Stimulated activated CD8-positive, alpha-beta memory T cell treated with anti-CD3 and anti-CD28 coated beads, Interleukin-15, amount 100 ng/mL, for 1 hour (primary cell): ENCODE measurements at regions not wholly inside any gene's neighbourhood (a gene's known extent, or its start where the extent isn't known, plus 50 kb on each side); places are given as distances from the start of the nearest gene placed in this dataset.

Experiments
- DNase-seq: peaks from one replicate; pipeline ENCODE4 v3.0.0-alpha.2; 2020; ENCODE audit warnings: low read depth

DNA sequence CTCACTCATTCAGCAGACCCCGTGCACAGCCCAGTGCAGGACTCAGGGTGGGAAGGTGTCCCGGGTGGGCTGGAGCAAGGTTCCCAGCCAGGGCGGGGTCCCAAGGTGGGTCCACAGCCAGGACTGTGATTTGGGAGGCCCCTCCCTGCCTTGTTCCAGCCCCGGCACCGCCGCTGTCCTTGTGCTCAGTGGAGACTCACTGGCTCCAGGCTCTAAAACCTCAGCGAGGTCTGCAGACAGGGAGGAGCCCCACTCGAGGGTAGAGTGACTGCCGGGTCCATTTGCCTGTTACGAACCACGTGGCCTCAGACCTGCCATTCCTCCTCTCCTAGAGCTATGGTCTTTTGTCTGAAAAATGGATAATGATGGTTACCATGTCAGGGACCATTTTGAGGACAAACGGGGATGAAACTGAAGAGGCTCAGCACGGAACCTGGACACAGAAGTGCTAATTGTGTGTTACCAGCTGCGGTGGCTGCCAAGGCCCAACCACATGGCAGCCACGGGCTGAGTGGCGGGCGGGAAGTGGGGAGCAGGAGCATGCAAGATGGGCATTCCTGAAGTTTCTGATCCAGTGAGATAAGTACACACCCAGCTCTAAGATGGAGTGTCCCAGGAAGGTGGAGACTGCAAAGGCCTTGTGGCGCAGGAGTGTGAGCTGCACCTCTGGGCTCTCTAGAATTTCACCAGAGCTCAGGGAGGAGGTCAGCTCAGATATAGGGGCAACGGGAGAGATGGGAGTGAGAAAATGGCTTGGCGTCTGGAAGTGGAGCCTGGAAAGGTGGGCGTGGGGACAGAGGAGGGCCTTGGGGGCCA, 317.6 kb downstream of the SEC14L1 start:
- no peak for DNase-seq

DNA sequence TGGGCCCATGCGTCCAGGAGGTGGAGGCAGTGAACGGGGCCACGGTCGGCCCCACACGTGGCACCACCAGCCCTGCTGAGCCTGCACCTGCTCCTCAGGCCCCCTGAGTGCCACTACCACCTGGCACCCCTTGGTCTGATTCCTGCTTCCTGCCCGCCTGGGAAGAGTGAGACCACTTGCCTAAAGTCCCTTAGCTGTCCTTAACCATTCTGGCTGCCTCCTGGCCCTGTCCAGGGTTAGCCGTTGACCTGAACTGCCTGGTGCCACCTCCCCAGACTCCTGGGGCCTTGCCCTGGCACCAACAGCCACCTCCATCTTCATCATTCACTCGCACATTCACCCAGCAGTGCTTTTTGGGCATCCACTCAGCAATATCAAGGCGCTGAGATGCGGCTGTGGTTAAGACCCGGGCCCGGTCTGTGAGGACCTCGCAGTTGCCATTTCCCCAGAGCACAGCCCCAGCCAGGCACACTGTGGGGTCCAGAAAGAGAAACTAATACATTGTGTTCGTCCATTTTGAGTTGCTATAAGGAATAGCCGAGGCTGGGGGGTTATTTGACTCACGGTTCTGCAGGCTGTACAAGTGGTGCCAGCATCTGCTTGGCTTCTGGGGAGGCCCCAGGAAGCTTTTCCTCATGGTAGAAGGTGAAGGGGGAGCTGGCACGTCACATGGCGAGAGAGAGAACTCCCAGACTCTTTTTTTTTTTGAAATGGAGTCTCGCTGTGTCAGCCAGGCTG, 318.4 kb downstream of the SEC14L1 start:
- no peak for DNase-seq

DNA sequence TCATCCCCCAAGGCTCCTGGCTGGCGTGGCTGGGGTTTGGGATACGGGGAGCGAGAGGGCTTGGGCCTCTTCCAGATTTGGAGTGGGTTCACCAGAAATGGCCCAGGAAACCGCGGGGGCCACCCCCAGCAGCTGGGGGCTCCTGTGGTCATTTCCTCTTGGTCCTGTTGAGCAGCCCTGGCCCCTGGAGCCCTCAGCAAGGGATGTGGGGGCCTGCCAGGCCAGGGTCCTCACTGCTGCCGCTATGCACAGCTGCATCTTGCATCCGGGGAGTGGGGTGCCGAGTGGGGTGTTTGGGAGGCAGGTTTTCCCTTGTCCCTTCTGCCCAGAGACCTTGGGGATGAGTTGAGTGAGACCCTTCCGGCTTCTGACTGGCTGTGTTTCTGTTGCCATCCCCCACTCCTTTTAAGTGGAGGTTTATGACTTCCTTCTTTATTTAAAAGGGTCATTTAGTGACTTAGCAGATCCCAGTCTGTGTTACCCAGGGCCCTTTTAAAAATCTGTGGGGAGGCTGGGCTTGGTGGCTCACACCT, 319.8 kb downstream of the SEC14L1 start:
- DNase-seq = no peak

DNA sequence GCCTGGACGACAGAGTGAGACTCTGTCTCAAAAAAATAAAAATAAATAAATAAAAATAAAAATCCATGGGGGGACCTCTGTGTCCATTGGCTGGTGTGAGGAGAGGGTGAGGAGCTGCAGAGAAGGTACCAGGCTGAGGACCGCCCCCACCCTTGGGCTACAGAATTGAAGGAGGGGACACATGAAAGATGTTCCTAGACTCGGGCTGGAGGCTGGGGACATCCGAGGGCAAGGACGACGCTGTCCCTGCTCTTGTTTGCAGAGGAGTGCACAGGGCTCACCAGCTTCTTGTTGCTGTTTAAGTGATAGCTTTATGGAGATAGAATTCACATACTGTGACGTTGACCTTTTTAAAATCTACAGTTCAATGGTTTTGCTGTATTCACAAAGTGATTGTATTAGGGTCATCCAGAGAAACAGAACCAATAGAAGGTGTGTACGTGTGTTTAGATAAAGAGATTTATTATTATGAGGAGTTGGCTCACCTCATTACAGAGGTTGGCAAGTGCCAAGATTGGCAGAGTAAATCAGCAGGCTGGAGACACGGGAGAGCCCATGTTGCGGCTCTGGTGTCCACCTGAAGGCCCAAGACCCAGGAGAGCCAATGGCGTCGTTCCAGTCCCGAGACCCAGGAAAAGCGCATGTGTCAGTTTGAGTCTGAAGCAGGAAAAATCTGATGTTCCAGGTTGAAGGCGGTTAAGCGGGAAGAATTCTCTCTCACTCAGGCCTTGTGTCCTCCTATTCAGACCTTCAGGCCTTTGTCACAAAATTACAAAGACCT, 320.7 kb downstream of the SEC14L1 start:
- no peak for DNase-seq

DNA sequence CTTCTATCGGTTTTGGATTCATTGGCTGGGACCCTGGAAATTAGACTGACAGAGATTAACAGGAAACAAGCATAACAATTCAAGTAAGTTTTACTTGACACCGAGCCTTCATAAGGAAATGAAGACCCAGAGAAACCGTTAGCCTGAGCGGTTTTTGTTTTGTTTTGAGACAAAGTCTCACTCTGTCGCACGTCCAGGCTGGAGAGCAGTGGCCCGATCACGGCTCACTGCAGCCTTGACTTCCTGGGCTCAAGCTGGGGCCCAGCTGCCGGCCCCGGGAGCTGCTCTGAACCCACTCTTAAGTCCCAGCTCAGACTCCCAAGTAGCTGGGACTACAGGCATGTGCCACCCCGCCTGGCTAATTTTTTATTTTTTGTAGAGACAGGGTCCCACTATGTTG, 321.3 kb downstream of the SEC14L1 start:
- DNase-seq = no peak

DNA sequence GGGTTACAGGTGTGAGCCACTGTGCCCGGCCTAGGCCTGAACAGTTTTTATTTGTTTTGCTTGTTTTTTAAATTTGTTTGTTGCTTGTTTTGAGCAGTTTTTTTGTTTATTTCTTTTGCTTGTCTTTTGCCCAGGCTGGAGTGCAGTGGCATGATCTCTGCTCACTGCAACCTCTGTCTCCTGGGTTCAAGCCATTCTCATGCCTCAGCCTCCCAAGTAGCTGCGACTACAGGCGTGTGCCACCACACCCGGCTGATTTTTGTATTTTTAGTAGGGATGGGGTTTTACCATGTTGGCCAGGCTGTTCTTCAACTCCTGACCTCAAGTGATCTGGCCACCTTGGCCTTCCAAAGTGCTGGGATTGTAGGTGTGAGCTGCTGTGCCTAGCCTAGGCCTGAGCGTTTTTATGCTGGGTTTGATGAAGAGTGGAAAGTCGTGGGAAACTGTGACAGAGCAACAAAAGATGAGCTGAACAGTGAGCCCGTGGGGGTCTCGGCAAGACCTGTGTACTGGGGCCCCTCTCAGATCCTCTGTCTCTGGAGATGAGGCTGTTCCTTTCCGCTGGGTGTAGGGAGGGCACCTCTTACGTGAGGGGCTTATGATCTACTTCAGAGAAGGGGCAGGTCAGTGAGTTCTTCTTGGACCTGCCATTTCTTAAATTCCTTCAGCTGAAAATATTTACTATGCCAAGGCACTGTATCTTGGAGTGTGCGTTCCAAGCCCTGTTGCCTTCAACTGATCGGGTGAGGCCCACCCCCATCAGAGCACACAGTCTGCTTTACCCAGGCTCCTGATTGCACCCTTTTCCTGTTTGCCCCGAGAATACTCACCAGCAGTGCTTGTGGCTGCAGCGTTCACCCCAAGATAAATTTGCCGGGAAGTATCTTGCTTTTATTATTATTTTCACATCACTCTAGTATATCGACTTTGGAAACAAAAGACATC, 322.1 kb downstream of the SEC14L1 start:
- DNase-seq = no peak

DNA sequence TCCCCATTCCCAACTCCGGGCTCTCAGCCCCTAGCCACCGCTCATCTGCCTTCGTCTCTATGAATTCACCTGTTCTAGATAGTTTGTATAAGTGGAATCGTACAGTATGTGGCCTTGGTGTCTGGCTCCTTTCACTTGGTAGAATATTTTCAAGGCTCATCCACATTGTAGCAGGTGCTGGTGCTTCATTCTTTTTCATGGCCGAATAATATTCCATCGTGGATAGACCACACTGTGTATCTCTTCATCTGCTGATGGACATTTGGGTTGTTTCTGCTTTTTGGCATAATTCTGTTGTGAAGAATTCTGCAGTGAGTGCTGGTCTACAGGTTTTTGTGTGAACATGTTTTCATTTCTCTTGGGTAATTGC, 324.2 kb downstream of the SEC14L1 start:
- DNase-seq = no peak

DNA sequence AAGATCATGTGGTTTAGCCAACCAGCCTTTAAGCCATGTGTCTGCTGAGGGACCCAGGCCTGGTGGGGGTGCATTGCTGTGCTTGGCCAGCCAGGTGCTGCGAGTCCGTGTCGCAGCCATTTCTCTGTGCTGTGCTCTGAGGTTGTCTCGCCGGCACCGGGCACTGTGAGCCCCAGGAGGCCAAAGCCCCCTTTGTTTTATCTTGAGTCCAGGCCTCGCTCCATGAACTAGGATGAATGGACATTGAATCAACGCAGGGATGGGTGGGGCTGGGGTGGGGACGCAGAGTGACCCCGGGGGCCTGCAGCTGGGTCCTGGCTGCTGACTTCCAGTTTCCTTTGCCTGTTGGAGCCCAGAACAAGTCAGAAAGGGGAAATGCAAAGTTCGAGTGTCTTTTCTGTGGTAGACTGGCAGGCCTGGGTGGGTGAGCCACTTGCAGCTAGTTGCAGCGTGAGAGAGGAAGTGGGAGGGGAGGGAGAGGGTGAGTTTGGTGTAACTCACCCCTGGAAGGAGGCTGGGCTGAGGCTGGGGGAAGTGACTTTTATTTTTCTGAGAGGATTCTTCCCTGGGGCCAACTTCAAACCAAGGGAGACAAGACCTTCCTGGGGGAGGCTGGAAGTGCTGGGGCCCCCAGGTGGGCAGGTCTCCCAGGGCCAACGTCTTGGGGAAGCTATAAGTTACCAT, 324.7 kb downstream of the SEC14L1 start:
- DNase-seq = no peak

DNA sequence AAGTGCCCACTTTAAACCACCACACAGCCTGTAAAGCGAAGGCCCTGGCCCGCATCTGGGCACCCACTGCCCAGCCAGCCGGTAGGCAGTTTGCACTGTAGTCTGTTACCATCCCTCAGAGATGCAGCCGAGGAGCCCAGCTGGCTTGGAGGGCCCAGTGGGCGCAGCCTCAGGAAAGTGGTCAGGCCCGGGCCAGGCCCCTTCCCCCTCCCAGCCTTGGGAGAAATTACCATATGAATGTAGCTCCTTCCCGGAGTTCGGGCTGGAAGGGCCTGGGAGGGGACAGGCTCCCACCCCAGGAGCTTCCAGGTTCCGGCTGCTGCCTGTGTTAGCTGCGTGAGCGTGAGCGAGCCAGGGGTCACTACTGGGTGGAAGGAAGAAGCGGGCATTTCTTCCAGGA, 325.4 kb downstream of the SEC14L1 start:
- no peak for DNase-seq

DNA sequence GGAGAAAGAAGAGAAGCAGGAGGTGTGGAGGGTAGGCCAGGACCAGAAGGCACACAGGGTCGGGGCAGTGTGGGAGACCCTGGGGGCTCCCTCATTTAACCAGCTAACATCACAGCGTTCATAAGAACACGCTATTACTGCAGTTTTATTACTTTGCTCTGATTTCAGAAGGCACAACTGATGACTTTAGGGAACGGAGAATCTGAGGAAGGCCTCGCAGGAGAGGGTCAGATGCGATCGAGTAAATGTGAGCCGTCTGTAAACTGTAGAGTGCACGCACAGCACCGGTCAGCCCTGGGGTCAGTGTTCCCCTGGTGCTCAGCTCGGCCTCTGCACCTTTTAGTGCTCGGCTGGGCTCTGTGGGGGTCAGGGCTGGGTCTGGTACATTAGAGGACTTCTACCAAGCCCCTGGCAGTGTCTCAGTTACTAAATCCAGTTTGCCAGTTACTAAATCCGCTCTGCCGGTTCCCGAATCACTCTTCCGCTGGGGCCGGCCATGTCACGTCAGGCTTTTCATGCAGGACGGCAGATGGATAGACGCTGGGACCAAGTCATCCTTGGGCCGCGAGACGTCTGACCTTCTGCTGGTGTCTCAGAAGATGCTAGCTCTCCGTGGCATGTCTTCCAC, 325.9 kb downstream of the SEC14L1 start:
- DNase-seq = no peak

DNA sequence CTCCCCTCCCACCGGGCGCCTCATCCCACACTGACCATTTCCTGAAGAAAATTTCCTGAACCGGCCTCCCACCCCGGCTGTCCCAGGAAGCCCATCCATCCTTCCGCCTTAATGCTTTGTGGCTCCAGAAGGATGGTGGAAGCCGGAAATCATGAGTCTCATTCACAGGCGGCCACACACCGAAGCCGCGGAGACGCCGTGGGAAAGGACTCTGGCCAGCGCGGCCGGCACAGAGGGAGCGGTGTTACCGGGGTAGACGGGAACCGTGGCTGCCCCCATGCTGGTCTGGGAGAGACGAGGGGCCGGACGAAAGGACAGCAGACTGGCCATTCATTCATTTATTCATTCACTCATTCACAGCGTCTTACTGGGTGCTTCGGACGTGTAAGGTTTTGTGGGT, 326.8 kb downstream of the SEC14L1 start:
- DNase-seq = no peak

DNA sequence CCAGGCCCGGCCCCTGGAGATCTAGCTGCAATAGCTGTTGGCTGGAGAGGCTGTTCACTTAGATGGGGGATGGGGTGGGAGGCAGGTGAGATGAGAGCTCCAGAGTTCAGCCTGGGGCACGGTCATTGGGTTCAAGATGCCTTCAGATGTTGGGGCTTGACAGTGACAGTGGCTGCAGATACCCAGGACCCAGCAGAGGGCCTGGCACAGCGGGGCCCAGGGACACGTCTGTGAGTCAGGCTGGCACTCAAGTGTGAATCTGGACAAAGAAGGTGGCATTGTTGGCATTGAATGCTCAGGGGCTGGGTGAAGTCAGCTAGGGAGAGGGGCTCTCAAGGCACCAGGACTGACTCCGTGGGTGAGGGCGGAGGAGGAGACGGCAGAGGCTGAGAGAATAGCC, 328.1 kb downstream of the SEC14L1 start:
- DNase-seq = no peak

DNA sequence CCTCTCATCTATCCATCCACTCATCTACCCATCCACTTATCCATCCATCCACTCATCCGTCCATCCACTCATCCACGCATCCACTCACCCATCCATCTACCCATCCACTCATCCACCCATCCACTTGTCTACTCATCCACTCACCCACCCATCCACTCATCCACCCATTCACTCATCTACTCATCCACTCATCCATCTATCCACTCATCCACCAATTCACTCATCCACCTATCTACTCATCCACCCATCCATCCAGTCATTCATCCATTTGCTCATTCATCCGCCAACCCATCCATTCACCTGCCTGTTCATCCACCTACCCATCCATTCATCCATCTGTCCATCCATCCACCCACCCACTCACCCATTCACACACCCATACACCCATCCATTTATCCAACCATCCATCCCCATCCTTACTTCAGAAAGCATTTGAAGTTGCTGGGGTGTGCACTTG, 329.6 kb downstream of the SEC14L1 start:
- no peak for DNase-seq

DNA sequence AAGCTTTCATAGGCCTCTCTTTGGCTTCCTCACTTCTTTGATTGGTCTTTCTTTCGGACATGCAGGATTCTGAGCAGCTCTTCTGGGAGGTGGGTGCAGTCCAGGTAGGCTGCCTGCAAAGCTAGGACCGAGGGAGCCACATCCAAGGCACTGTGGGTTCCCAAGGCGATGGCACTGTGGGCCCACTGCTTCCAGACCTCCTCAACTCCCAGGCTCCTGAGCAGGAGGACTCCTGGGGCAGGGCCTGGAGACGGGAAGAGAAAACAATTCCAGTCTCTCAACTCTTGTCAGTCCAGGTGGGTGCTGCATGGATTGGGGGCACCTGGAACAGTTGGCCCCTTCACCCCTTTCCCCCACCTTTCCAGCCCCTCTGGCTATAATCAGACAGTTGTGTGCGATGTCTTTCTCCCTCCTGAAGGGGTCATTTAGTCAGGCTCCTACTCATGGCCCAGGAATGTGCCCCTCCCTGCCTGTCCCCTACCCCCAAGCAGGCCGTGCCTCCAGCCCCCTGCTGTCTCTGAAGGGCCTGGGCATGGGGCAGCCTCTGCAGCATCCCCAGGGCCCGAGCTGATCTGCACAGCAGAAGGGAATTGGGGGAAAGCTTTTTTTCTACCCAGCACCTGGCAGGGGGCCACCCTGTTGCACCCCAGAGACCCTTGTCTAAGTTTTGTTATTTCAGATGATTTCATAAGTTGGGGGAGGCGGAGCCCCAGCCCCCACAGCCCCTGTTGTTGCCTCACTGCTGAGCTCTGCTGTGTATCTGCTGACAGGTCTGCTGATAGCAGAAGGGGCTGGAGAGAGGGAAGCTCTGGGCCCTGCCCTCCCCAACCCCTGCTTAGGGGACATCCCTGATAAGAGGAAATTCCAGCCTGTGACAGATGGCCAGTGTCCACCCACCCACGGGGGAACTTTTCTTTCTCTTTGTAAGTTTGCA, 330.3 kb downstream of the SEC14L1 start:
- no peak for DNase-seq

DNA sequence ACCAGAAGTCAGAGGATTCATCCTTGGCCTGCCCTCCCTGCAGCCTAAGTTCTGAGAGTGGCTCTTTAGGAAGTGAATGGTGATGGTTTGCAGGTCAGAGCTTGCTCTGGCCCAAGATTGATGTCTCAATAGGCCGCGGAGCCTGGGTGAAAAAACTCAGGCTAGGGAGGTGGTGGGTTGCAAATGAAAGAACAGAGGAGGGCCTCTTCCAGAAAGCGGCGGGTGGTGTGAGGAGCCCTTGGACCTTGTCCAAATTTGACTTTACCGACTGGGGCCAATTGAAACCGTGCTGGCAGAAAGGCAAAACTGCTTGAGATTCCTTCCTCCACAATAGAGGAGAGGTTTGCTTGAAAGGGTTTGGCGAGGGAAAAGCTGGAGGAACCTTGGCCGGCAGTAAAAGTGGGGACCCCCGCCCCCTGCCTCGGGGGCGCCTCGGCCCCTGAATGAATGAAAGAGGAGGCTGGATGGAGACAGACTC, 331.3 kb downstream of the SEC14L1 start:
- DNase-seq = no peak

DNA sequence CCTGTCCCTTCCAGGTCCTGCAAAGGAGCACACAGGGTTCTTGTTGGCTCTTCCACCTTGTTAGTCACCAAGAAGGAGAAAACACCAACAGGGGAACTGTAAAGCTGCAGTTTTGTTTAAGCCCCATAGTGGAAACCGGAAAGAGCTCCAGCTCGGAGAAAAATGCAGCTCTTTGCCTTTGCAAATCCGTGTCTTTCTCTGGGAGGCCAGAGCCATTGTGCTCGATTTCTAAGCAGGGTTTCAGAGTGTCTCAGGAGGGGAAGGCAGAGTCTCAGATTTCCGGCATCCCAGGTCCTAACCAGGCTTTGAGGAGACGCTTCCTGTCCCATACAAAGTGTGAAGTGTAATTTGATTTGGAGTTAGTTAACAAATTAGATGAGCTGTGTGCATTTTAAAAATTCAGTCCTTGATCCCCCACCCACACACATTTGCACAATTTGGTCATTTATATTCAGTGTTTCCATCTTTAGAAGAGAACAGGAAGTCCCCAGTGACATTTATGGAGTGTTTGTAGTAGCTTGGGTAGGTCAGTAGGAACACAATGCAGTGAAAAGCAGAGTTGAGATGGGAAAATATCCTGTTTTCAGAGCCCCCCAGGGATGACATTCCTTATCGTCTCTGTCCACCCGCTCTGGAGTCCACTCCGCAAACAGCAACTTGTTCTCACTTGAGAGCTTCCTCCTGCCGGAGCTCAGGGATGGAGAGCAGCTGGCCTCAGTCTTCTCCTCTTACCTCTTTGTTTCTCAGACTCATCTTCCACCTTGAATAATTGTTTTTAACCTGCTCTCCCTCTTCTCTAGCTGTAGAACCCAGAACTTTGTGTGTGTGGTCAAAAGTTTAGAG, 331.9 kb downstream of the SEC14L1 start:
- DNase-seq = no peak

DNA sequence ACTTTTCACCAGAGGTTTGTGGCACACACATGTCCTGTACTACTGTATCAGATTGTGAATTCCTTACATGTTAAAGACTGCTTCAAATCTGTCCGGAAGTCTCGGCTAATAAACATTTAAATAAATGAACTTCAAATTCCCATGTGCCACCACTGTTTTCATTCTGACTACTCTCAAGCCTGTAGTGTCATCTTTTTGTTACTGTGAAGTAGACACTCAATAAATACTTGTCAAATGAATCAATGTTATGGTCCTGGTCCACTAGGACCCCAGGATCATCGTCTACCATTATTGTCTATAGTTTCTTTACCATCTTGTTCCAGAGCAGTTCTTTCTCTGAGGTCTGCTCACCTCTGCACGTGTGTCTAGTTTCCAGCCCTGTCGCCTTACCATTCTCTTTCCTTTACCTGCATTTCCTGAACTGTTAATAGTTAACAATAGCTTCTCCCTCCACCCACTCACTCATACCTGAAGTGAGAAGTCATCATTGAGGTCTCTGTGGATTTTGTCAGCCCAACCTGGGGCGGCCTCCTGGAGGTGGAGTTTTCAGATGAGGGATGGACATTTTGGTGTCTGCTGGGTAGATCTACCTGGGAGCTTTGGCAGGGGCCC, 333.0 kb downstream of the SEC14L1 start:
- DNase-seq = no peak
